Middle frontal gyrus (tissue), 1 donor: ENCODE measurements at regions not wholly inside any gene's neighbourhood (a gene's known extent, or its start where the extent isn't known, plus 50 kb on each side); places are given as distances from the start of the nearest gene placed in this dataset.

Source experiments
- DNase-seq: peaks from one replicate; pipeline ENCODE4 v3.0.0-alpha.2; 2015; ENCODE audit warnings: low spot score; ENCODE audit errors: extremely low spot score

- no peak for DNase-seq
These were observed 298.5 kb downstream of the KLF6 start for GRCh38 chr10:3486346-3487065.

DNA sequence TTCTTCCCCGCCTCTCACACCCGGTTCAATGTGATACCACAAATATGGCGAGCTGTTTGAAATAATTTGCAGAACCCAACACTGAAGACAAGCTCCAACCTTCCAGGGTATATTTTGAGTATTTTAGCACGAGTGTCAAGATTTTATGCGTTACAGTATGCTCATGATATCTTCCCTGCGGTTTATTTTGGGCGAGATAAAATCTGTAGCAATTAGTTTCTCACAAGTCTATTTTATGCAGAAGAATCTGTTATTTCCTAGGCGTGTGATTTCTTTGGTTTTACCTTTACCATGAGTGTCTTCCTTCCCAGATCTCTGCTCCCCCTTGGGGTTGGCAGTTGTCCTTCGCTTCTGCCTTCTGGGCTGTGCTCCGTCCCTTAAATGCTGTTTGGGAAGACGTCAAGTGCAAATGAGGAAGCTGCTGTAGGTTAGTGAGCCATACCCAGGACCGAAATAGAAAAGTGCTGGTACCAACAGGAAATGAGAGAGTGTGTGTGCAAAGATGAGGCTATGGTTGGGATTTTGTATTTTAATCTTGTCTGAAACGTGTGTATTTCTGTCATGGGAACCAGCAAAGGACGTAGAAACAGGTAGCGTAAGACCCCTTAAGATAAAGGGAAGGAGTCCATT, 299.8 kb downstream of the KLF6 start:
- DNase-seq, result peak; percentile 15

GRCh38 chr10:3484306-3485056, 300.5 kb downstream of the KLF6 start:
- no peak for DNase-seq

DNA sequence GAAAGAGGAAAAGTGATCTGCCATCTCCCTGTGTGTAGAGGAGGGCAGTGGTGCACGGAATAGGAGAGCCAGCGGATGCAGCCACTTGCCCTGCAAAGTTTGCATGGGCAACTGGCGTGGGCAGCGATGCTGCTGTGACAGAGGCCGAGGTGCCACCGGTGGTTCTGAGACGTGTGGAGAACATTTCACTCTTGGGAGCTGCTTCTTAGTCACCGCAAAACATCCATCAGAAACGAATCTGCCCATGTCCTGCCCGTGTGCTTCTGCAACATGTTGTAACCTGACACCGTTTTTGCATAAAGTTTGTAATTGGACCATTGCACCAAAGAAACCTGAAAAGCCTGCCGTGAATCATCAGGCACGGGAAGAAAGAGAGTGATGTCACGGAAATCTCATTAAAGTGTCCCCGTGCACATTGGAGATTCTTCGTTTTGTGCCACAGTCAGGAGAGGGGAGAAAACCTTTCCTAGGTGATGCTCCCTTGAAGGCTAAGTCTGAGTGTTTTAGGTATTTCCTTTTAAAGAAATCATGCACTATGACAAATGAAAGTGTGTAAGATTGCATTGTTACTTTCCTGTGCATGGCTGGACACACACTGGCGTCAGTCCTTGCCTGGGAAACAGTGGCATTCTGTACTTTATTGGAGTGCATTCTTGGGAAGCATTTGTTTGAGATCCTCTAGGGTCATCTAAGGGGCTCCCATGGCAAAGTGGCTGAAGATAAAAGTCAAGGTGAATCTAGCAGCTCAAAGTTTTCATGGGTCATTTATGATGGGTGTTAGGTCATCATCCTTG, 302.6 kb downstream of the KLF6 start:
- DNase-seq, result no peak

- DNase-seq, result no peak
These were observed 303.5 kb downstream of the KLF6 start for GRCh38 chr10:3481496-3481895.

DNA sequence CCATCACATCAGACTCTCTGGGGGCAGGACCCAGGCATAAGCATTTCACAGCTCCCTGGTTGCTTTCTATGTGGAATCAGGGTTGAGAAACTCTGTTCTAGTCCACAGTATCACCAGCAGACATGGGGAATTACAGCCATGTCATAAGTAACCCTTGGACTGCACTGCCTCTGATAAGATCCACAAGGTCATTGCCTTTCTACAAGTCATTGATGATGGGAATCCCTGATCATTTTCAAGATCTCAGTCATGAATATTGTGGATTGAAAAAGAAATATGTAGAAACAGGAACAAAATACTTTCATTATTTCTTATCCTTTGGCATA, 304.1 kb downstream of the KLF6 start:
- no peak for DNase-seq

- no peak for DNase-seq
These were observed 304.6 kb downstream of the KLF6 start for GRCh38 chr10:3480281-3480989.

GRCh38 chr10:3478632-3479240, 306.2 kb upstream of the PITRM1 start:
- no peak for DNase-seq

- no peak for DNase-seq
These were observed 305.6 kb upstream of the PITRM1 start for GRCh38 chr10:3478153-3478552.

DNA sequence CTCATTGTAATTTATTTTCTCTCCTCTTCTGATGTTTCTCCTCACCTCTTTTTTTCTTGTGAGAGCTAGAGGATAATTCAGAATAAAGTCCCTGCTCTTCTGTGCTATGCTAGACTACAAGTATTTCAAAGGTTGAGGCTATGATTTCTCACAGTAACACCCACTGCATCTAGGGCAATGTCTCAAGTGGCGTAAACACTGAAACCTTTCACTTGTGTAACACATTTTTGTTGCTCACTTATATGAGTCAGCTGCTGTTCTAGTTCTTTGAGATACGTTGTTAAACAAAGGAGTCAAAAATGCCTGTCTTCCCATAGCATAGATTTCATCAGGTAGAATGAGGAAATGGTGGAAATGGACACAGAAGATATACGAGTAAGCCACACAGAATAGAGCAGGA, 305.1 kb upstream of the PITRM1 start:
- no peak for DNase-seq

DNA sequence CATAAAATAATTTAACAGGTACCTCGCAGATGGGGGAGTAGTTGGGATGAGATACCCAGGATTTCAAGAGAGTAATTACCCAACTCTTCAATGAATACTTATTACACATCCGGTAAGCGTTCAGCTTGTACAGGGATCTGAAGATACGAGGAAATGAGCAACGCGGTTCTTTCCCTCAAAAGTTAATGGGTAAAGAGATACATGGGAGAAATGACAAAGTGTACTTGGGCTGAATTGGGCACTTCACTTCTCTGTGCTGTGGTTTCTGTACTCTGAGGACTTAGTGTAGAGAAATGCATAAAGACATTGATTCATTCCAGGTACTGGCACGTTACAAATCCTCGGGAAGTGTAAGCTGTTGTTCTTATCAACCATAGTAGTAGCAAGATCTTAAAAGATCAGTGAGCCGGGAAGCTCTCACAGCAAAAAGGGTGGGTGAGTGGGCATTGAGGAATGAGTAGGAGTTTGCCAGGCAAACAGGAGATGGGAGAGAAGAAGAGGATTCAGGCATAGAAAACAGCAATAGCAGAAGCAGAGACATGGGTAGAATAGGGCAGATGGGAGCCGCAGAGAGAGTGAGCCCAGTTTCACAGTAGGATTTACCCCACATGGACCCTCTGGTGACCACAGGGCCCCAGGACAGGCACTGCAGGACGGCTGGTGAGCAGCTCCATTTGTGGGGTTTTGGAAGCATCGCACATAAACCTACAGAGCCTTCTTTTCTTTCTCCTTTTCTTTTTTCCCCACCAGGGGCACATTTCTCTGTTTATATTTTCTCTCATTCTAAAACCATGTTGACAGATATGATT, 304.3 kb upstream of the PITRM1 start:
- no peak for DNase-seq

DNA sequence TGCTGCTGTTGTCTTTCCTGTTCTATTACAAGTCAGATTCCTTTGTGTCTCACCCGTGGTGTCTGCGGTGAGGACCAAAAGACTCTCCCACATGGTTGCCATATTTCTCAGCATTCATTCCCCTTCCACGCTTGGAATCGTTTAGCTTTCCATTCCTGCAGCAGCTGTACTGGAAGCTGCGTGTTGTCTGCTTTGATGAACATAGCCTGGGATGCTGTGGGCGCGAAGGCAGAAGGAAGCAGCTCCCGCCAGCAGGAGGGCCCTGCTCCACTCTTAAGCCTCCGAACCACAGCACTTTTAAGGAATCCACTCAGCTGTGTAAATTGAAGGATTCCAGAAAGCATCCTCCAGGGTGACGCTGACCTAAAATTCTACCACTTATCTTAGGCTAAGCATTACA, 303.6 kb upstream of the PITRM1 start:
- no peak for DNase-seq

GRCh38 chr10:3475367-3475766, 302.8 kb upstream of the PITRM1 start:
- DNase-seq, result no peak

GRCh38 chr10:3474266-3474665, 301.7 kb upstream of the PITRM1 start:
- no peak for DNase-seq

GRCh38 chr10:3473271-3473670, 300.7 kb upstream of the PITRM1 start:
- DNase-seq, result no peak

DNA sequence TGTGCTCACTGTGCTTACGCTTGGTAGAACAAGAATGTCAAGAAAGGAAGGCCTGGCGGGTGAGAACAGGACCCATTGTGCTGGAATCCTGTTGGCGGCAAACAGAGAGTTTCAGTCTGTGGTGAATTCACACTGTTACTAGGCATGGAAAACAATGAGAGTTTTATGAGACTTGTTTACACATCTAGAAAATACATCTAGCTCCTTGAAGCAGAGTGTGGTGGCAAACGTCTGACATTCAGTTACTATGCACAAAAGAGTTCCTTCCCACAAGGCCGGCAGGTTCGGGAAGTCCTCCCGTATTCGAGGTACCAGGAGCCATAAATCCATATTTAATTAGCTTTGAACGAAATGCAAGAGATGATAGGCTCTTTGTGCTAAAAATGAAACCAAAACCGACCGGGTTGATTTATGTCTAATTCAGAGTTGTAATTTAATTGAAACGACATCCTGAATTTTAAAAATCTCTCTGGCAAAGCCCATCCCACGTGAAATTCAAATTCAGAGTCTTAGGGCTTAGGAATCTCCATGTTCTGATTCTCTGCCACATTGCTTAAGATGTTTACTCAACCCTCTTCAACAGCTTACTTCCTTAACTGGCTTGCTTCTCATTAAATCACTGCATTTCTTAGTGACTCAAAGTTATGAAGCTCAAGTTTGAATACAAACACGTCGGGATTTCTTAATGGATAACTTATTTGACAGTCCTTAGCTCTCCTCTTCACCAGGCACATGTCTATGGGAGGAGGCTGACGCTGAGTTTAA, 299.9 kb upstream of the PITRM1 start:
- DNase-seq, result peak; percentile 12

GRCh38 chr10:3471927-3472286, 299.3 kb upstream of the PITRM1 start:
- DNase-seq, result no peak

- no peak for DNase-seq
These were observed 298.9 kb upstream of the PITRM1 start for GRCh38 chr10:3471472-3471871.

DNA sequence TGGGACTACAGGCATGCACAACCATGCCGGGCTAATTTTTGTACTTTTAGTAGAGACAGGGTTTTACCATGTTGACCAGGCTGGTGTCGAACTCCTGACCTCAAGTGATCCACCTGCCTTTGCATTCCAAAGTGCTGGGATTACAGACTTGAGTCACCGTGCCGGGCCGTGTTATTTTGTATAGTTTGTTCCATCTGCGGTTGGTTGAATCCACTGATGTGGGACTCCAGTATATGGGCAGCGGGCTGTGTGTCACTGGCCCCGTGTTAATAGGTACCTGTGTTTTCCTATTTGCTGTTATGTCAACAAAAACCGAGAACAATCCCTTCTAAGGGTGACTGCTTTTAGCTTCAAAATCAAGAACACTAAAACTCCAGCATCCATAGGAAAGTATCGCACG, 297.6 kb upstream of the PITRM1 start:
- DNase-seq, result no peak
